ENCODE measurements at regions not wholly inside any gene's neighbourhood (a gene's known extent, or its start where the extent isn't known, plus 50 kb on each side); places are given as distances from the start of the nearest gene placed in this dataset.

DNA sequence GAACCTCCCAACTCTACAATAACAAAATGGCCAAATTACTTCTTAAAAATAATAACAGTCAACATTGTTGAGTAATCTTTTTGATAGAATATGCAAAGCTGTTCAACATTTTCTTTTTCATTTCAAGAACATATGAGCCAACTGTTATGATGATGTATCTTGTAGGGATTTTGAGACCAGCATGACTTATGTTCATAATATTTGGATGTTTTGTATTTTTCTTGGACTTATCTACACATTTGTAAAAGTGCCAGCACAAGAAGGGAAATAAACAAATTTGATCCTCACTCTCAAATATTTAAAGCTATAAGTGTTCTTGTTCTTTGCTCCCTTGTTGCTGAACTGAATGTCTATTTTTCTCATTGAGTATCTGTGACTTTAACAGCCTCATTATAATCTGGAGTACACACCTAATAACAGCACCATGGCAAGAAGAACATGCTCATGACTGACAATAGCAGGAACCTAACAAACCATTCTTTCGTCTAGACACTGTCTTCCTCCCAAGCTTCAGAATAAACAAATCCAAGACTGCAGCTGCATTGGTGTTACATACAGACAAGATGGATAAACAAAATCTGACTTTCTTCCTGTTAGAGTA lies 1049.7 kb downstream of the FAT4 start:
- TF ChIP-seq POLR2A (IDR thresholded peaks at IDR 0.05), result no peak
- TF ChIP-seq, protein P1, sequence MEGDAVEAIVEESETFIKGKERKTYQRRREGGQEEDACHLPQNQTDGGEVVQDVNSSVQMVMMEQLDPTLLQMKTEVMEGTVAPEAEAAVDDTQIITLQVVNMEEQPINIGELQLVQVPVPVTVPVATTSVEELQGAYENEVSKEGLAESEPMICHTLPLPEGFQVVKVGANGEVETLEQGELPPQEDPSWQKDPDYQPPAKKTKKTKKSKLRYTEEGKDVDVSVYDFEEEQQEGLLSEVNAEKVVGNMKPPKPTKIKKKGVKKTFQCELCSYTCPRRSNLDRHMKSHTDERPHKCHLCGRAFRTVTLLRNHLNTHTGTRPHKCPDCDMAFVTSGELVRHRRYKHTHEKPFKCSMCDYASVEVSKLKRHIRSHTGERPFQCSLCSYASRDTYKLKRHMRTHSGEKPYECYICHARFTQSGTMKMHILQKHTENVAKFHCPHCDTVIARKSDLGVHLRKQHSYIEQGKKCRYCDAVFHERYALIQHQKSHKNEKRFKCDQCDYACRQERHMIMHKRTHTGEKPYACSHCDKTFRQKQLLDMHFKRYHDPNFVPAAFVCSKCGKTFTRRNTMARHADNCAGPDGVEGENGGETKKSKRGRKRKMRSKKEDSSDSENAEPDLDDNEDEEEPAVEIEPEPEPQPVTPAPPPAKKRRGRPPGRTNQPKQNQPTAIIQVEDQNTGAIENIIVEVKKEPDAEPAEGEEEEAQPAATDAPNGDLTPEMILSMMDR (IDR thresholded peaks at IDR 0.05), result no peak
